Mammary epithelial cell (primary cell): ENCODE measurements at regions not wholly inside any gene's neighbourhood (a gene's known extent, or its start where the extent isn't known, plus 50 kb on each side); places are given as distances from the start of the nearest gene placed in this dataset.

Experiments used
- EZH2 ChIP-seq: IDR thresholded peaks from 2 replicates; pipeline ENCODE4 v1.6.1; 2012; ENCODE audit warnings: low read length, inconsistent platforms, borderline replicate concordance
- TF ChIP-seq, protein P1 (sequence below), 2 donors: IDR thresholded peaks in 1 of 2; conservative IDR thresholded peaks in 1 of 2; 2 replicates each; pipeline ENCODE4 v1.5.1; 2011 to 2012; ENCODE audit warnings: inconsistent platforms in 2 of 2, low read length in 2 of 2, mild to moderate bottlenecking in 2 of 2, control low read depth in 1 of 2, low read depth in 1 of 2; ENCODE audit not compliant: insufficient read depth in 1 of 2; ENCODE audit errors: extremely low read depth in 1 of 2

DNA sequence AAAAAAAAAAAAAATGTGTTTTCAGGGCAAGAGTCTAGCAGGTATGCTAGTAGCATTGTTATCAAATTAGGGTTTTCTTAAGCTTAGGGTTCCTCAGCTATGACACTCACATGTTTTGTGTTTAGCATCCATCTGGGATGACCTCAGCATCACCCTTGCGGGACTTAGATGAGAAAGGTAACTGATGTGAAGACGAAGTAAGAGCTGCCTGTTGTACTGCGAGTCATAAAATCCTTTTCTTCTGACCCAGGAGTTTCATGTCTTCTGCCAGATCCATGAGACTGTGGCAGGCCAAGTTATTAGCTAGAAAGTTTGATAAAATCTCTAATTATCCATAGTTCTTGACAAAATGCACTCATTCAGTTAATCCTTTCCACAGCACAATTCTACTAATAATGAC, 1251.1 kb downstream of the AMY1C start:
- TF ChIP-seq, protein P1, sequence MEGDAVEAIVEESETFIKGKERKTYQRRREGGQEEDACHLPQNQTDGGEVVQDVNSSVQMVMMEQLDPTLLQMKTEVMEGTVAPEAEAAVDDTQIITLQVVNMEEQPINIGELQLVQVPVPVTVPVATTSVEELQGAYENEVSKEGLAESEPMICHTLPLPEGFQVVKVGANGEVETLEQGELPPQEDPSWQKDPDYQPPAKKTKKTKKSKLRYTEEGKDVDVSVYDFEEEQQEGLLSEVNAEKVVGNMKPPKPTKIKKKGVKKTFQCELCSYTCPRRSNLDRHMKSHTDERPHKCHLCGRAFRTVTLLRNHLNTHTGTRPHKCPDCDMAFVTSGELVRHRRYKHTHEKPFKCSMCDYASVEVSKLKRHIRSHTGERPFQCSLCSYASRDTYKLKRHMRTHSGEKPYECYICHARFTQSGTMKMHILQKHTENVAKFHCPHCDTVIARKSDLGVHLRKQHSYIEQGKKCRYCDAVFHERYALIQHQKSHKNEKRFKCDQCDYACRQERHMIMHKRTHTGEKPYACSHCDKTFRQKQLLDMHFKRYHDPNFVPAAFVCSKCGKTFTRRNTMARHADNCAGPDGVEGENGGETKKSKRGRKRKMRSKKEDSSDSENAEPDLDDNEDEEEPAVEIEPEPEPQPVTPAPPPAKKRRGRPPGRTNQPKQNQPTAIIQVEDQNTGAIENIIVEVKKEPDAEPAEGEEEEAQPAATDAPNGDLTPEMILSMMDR (conservative IDR thresholded peaks at IDR 0.05 in 1 of 2, IDR thresholded peaks at IDR 0.05 in 1 of 2; ENCODE audit: extremely low read depth in 1 of 2, insufficient read depth in 1 of 2, low read depth in 1 of 2, low read length in 2 of 2): no peak
- TF ChIP-seq EZH2: no peak
